VCaP (cell line): ENCODE measurements at regions not wholly inside any gene's neighbourhood (a gene's known extent, or its start where the extent isn't known, plus 50 kb on each side); places are given as distances from the start of the nearest gene placed in this dataset.

Experiments used
- H3K27ac ChIP-seq: fragments of 450-650 bp; 2 replicates; pipeline ENCODE4 v1.5.1; 2017
- CTCF ChIP-seq: fragments of 450-650 bp; conservative IDR thresholded peaks from 2 replicates; pipeline ENCODE4 v1.5.1; 2017; ENCODE audit warnings: mild to moderate bottlenecking, moderate library complexity

GRCh38 chr12:116393255-116393654, 115.8 kb upstream of the MED13L start:
- no peak for TF ChIP-seq CTCF
- no peak overlapping the region for H3K27ac ChIP-seq

- H3K27ac ChIP-seq, result no peak overlapping the region
- no peak for TF ChIP-seq CTCF
Measured at GRCh38 chr12:116393859-116394650, 116.6 kb upstream of the MED13L start.

GRCh38 chr12:116395396-116395795, 117.9 kb upstream of the MED13L start:
- no peak overlapping the region for H3K27ac ChIP-seq
- no peak for TF ChIP-seq CTCF

- H3K27ac ChIP-seq, result no peak overlapping the region
- TF ChIP-seq CTCF, result no peak
Measured at GRCh38 chr12:116397148-116397547, 119.7 kb upstream of the MED13L start.

GRCh38 chr12:116398193-116398592, 120.7 kb upstream of the MED13L start:
- no peak for TF ChIP-seq CTCF
- no peak overlapping the region for H3K27ac ChIP-seq

- TF ChIP-seq CTCF, result no peak
- H3K27ac ChIP-seq, result no peak overlapping the region
Measured at GRCh38 chr12:116399055-116399454, 121.6 kb upstream of the MED13L start.

- H3K27ac ChIP-seq, result no peak overlapping the region
- no peak for TF ChIP-seq CTCF
Measured at GRCh38 chr12:116400636-116401372, 123.3 kb upstream of the MED13L start.
